B cell (primary cell): ENCODE measurements at regions not wholly inside any gene's neighbourhood (a gene's known extent, or its start where the extent isn't known, plus 50 kb on each side); places are given as distances from the start of the nearest gene placed in this dataset.

ENCODE experiments used
- CTCF ChIP-seq: fragments of 200-600 bp; IDR thresholded peaks from one replicate; pipeline ENCODE4 v1.8.0; 2022; ENCODE audit warnings: antibody characterized with exemption, mild to moderate bottlenecking
- EZH2 ChIP-seq: IDR thresholded peaks from 2 replicates; pipeline ENCODE4 v1.6.1; 2012; ENCODE audit warnings: borderline replicate concordance, low read depth, mild to moderate bottlenecking, moderate library complexity, low read length; ENCODE audit not compliant: insufficient read depth, poor library complexity, severe bottlenecking

GRCh38 chr4:181078196-181078595, 1165.0 kb upstream of the TENM3 start:
- TF ChIP-seq CTCF (no peak), EZH2 (no peak)
